GM21381 (cell line): ENCODE measurements at regions not wholly inside any gene's neighbourhood (a gene's known extent, or its start where the extent isn't known, plus 50 kb on each side); places are given as distances from the start of the nearest gene placed in this dataset.
"Not testable (repeated sequence)": the region's sequence is repeated elsewhere in the genome, so short reads cannot be mapped to it uniquely, and the experiment has no call there.

Experiments
- ATAC-seq: cut with Tn5 transposase; IDR thresholded peaks from one replicate; pipeline ENCODE4 v1.9.1; 2021; ENCODE audit warnings: mild to moderate bottlenecking, moderate library complexity; ENCODE audit not compliant: unreplicated experiment

GRCh38 chr12:87194389-87194788, 834.8 kb downstream of the C12orf50 start:
- ATAC-seq: not testable (repeated sequence)

DNA sequence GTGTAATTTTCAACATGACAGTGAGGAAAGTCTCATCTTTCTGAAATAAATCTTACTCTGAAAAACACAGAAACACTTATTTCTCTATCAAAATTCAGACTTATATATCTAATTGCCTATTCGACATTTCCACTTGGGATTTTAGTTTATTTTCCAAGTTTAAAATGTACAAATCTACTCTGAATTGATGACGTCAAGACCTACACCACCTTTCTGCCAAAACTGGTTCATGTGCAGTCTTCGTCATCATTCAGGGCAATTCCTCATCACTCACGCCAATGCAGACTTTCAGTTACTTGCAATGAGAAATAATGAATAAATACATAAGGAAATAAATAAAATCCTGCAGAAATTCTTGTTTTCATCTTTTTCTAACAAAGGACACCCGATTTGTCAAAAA, 843.8 kb downstream of the C12orf50 start:
- ATAC-seq: no peak

- no peak for ATAC-seq
Observed at GRCh38 chr12:87182696-87183233, 846.4 kb downstream of the C12orf50 start.

DNA sequence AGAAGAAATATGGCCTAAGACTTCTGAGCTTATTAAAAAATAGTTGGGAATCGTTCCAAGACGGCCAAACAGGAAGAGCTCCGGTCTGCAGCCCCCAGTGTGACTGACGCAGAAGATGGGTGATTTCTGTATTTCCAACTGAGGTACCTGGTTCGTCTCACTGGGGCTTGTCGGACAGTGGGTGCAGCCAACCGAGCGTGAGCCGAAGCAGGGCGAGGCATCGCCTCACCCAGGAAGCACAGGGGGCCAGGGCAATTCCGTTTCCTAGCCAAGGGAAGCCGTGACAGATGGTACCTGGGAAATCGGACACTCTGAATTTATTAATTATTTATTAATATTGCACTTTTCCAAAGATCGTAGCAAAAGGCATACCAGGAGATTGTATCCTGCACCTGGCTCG, 857.8 kb downstream of the C12orf50 start:
- ATAC-seq: no peak

- no peak for ATAC-seq
Observed at GRCh38 chr12:87169010-87169409, 860.2 kb downstream of the C12orf50 start.

DNA sequence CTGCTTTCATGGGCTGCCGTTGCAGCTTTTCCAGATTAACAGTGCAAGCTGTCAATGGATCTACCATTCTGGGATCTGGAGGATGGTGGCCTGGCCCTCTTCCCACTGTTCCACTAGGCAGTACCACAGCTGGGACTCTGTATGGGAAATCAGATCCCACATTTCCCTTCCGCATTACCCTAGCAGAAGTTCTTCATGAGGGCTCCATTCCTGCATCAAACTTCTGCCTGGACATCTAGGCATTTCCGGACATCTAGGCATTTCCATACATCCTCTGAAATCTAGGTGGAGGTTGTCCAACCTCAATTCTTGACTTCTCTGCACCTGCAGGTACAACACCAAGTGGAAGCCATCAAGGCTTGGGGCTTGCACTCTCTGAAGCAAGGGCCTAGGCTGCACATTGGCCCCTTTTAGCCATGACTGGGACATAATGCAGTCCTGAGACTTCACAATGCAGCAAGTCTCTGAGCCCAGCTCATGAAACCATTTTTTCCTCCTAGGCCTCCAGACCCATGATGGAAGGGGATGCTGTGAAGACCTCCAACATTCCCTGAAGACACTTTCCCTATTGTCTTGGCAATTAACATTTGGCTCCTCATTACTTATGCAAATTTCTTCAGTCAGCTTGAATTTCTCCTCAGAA, 863.3 kb downstream of the C12orf50 start:
- no peak for ATAC-seq

- no peak for ATAC-seq
Observed at GRCh38 chr12:87163122-87163521, 866.1 kb downstream of the C12orf50 start.

DNA sequence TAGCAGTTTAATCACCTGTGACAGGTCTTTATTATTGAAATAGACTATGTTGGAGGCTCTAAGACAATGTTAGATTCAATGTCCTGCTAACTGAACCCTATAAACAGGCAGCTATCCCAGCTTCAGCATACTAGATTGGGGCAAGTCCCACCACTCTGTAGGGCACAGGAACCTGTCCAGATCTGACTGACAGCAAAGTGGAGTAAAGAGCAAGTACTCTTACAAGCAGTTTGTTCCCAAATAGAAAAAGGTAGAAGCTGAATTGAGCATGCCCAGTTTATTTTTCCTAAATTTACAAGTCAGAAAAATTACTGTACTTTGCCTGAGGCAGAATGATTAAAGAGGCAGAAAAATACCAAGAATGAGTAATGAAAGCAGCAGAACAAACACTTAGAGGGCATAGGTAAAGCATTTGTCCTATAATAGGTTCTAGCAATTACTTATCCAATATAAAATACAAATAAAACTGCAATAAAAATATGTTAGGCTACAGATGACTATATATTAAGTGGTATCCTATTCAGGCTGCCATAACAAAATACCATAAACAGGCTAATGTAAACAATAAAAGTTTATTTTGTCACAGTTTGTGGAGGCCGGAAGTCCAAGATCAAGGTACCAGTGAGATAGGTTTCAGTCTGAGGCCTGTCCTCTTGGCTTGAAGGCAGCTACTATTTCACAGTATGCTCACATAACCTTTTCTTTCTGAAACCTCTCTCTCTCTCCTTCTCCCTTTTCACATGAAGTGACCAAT, 868.2 kb downstream of the C12orf50 start:
- no peak for ATAC-seq

- ATAC-seq: no peak
Observed at GRCh38 chr12:87157791-87158190, 871.4 kb downstream of the C12orf50 start.

DNA sequence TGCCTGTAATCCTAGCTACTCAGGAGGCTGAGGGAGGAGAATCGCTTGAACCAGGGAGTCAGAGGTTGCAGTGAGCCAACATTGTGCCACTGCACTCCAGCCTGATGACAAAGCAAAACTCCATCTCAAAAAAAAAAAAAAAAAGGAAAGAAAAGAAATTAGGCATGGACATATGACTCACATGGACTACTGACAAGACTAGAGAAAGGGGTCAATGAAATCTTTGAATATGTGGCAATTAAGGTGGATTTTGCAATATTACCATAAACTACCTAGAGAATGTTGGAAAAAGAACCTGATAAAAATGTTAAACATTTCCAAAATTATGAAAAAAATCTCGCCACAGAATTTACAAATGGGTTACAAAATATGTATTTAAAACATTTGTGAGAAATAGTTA, 873.6 kb downstream of the C12orf50 start:
- ATAC-seq: no peak

DNA sequence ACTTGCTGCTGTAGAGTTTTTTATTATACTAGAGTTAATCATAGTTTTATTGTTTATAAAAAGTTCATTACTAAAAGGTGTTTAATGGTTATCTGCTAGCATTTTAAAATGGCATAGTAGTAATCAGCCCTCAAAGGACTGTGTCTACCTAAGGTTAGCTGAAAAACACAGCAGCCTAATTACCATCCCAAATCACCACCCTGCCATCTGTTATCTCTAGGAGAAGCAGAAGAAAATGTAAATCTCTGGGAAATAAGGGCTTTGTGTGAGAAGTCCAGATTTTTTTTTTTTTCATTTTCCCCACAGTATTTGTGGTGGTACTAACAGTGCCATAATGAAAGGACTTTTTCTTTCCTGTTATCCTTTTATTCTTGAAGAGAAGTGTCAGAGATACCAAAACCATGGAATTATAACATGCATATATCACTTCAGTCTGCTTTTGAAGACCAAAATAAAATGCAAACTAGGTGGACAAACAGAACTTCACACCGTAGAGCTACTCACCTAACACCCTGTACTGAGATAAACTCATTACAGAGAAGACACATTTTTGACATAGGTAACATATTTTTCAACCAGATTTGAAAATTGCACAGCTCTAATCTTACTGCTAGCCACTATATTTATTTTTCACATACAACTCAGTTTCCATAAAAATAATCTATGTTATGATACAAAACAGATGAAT, 876.2 kb downstream of the C12orf50 start:
- no peak for ATAC-seq

DNA sequence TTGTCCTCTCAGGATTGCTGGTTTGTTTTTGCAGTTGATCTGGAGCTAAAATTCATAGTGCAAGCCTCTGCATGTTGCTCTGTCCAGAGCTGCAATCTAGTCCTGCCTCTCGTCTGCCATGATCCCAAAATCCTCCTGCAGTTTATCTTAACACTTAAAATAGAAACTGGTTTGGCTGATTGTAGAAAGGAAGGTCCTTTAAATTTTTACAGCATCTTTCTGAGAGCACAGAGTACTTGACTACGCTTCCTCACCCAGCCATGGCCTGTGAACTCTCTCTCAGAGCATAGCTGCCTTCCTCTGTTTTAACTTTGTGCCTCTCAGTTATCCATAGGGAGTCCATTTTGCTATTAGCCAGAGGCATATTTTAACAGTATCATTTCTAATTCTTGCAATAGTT, 877.1 kb downstream of the C12orf50 start:
- no peak for ATAC-seq

- ATAC-seq: no peak
Observed at GRCh38 chr12:87150969-87151662, 878.1 kb downstream of the C12orf50 start.

DNA sequence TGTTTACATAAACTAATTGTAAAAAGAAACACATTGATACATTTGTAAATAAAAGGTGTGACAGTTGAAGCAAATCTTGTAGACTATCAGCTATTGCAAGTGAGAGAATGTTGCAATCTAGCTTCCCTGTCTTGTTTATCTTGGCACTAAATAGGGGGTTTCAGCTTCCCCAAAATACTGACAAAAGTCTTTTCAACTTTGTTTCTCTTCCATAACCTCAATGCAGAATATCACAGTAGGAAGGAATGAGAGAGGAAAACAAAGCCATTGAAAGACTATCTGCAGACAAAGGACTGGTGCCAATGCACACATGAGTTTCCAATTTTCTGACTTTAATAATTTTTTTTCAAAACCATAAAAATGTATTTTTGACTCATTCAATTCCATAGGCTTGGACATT, 886.2 kb upstream of the MGAT4C start:
- ATAC-seq: no peak

DNA sequence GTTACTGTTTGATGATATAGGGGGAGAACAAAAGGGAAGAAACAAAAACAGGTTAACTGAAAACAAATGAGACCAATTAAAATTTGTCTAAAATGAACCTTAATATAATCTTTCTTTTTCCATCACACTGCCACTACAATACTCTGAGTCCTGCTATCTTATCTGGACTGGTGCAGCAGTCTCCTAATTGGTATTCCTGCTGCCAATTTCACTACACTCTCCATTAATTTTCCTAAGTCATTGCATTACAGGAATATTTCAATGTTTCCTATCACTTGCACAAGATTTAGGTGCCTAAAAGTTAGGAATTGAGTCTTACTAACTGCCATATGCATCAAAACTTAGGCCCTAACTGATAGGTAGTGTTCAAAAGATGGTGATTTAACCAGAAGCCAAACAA, 884.9 kb upstream of the MGAT4C start:
- no peak for ATAC-seq

- no peak for ATAC-seq
Observed at GRCh38 chr12:87140262-87140661, 884.1 kb upstream of the MGAT4C start.

DNA sequence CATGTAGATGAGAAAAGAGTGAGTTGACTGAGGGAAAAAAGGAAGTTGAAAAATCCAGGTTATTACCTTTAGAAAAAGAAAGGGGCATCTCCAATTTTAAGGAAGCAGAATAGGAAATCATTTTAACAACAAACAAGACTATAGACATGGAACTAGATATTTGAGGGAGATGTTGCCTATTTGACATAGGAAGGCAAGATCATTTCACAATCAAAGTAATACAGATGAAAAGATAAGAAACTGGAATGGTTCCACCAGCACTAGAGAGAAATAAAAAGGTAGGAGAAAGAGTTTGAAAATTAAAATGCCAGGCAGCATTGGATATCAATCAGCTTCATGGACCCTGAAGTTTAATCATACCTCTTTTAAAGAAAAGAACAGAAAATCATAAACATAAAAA, 881.0 kb upstream of the MGAT4C start:
- ATAC-seq: no peak

DNA sequence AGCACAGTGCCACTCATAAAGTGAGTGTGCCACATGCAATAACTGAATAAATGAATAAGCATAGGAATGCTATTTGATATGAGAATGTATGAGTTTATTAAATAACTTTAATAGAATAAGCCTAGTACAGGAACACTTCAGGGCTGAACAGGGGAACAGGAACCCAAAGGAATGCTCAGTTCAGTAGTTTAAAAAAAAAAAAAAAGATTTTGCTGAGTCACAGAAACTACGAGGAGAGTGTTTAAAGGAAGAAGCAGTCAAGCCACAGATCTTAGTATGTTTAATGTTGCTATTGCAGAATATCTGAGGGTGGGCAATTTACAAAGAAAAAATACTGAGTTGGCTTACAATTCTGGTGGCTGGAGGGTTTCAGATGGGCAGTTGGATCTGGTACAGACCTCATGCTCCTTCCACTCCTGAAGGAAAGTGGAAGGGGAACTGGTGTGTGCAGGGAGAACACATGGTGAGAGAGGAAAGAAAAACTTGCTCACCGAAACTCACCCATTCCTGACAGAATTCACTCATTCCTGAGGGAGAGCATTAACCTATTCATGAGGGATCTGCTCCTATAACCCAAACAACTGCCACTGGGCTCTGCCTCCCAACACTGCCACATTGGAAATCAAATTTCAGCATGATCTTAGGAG, 880.3 kb upstream of the MGAT4C start:
- ATAC-seq: no peak

- ATAC-seq: no peak
Observed at GRCh38 chr12:87127272-87127671, 871.1 kb upstream of the MGAT4C start.

- ATAC-seq: no peak
Observed at GRCh38 chr12:87121896-87122295, 865.7 kb upstream of the MGAT4C start.

GRCh38 chr12:87120440-87120839, 864.2 kb upstream of the MGAT4C start:
- ATAC-seq: no peak
